NT2/D1 (cell line): ENCODE measurements at regions not wholly inside any gene's neighbourhood (a gene's known extent, or its start where the extent isn't known, plus 50 kb on each side); places are given as distances from the start of the nearest gene placed in this dataset.

Experiments
- DNase-seq: peaks from one replicate; pipeline ENCODE4 v3.0.0-alpha.2; 2011; ENCODE audit warnings: low read depth, low spot score
- H3K27me3 ChIP-seq: 2 replicates; pipeline ENCODE4 v1.6.0; 2011; ENCODE audit warnings: mild to moderate bottlenecking; ENCODE audit not compliant: insufficient read length, insufficient read depth
- H3K36me3 ChIP-seq: 2 replicates; pipeline ENCODE4 v1.6.1; 2011; ENCODE audit warnings: mild to moderate bottlenecking, low read length, mixed read lengths; ENCODE audit not compliant: insufficient read depth, insufficient read length
- H3K4me1 ChIP-seq: 2 replicates; pipeline ENCODE4 v1.5.1; 2011; ENCODE audit not compliant: insufficient read depth, insufficient read length
- H3K4me3 ChIP-seq: 2 replicates; pipeline ENCODE4 v1.5.1; 2011; ENCODE audit warnings: low read depth; ENCODE audit not compliant: insufficient read length
- H3K9ac ChIP-seq: 2 replicates; pipeline ENCODE4 v1.6.0; 2011; ENCODE audit warnings: low read depth; ENCODE audit not compliant: insufficient read length
- H3K9me3 ChIP-seq: 2 replicates; pipeline ENCODE4 v1.5.1; 2011; ENCODE audit warnings: mild to moderate bottlenecking, low read length; ENCODE audit not compliant: insufficient read depth
- SUZ12 ChIP-seq: IDR thresholded peaks from 2 replicates; pipeline ENCODE4 v1.6.1; 2011; ENCODE audit not compliant: insufficient read length, insufficient read depth; ENCODE audit errors: extremely low read depth
- YY1 ChIP-seq: IDR thresholded peaks from 2 replicates; pipeline ENCODE4 v1.6.1; 2011; ENCODE audit not compliant: insufficient read length, insufficient read depth
- ZNF274 ChIP-seq: IDR thresholded peaks from 2 replicates; pipeline ENCODE4 v1.6.1; 2011; ENCODE audit warnings: mild to moderate bottlenecking, low read depth, low read length

- Histone ChIP-seq H3K36me3 (no peaks in the 10 kb centered on the region), H3K9ac (no peak overlapping the region), H3K9me3 (no peaks in the 10 kb centered on the region), H3K4me3 (no peak overlapping the region), H3K27me3 (no peaks in the 10 kb centered on the region), H3K4me1 (no peaks in the 10 kb centered on the region)
- TF ChIP-seq YY1, result no peak
- TF ChIP-seq SUZ12, result no peak
- TF ChIP-seq ZNF274, result no peak
- DNase-seq, result no peak
Measured at GRCh38 chr3:76889911-76890310, 150.0 kb upstream of the ROBO2 start.

DNA sequence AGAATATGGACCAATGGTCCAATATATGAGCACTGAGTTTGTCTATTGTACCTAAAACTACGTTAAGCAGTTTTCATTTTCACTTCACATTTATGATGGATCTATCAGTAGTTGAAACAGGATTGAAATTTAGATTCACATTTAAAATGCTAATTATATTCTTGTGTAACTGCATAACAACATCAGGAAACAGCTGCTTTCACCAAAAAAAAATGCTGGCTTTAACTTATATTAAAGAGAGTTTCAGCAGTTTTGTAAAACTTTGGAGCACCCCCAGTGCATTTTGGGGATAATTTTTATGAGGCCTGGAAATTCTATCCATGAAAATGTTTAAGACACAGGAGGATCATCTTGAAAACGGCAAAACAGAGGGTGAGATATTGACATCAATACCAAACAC lies 142.8 kb upstream of the ROBO2 start:
- H3K36me3 ChIP-seq, result no peaks in the 10 kb centered on the region
- H3K9me3 ChIP-seq, result no peaks in the 10 kb centered on the region
- no peaks in the 10 kb centered on the region for H3K27me3 ChIP-seq
- H3K9ac ChIP-seq, result no peak overlapping the region
- H3K4me3 ChIP-seq, result no peak overlapping the region
- TF ChIP-seq SUZ12, result no peak
- no peaks in the 10 kb centered on the region for H3K4me1 ChIP-seq
- no peak for DNase-seq

DNA sequence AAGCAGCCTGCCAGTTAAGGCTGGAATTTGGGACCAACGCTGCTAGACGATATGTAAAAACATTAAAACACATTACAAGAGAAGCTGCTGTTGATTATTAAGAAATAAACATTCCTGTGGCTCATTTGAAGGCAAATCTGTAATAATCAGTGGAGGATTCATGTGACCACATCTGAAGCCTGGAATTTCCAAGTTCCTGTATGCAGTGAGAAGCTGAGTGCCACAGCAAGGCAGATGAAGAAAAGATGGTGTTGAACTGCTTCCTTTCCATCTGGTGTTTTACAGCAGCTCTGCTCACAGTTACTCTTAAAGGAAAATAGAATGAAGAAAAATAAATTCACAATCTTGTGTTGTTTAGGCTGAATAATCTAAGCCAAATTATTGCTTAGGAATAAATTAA lies 139.3 kb upstream of the ROBO2 start:
- H3K27me3 ChIP-seq, result no peaks in the 10 kb centered on the region
- no peak overlapping the region for H3K9ac ChIP-seq
- H3K36me3 ChIP-seq, result no peaks in the 10 kb centered on the region
- H3K9me3 ChIP-seq, result peaks cover 7% of the 10 kb centered on the region; the same call in 1 of the 2 replicates
- no peak for DNase-seq
- H3K4me3 ChIP-seq, result no peak overlapping the region
- no peak for TF ChIP-seq YY1
- TF ChIP-seq ZNF274, result no peak
- TF ChIP-seq SUZ12, result no peak
- H3K4me1 ChIP-seq, result no peaks in the 10 kb centered on the region

GRCh38 chr3:76908156-76908555 lies 131.7 kb upstream of the ROBO2 start:
- H3K36me3 ChIP-seq, result no peaks in the 10 kb centered on the region
- no peak overlapping the region for H3K4me3 ChIP-seq
- DNase-seq, result no peak
- no peaks in the 10 kb centered on the region for H3K4me1 ChIP-seq
- peaks cover 7% of the 10 kb centered on the region; the same call in 1 of the 2 replicates for H3K9me3 ChIP-seq
- no peak for TF ChIP-seq ZNF274
- TF ChIP-seq YY1, result no peak
- TF ChIP-seq SUZ12, result no peak
- no peaks in the 10 kb centered on the region for H3K27me3 ChIP-seq
- no peak overlapping the region for H3K9ac ChIP-seq

- Histone ChIP-seq H3K4me3 (no peak overlapping the region), H3K27me3 (no peaks in the 10 kb centered on the region), H3K4me1 (no peaks in the 10 kb centered on the region), H3K9me3 (no peaks in the 10 kb centered on the region), H3K36me3 (no peaks in the 10 kb centered on the region), H3K9ac (no peak overlapping the region)
- no peak for DNase-seq
- TF ChIP-seq SUZ12 (no peak), ZNF274 (no peak), YY1 (no peak)
Measured at GRCh38 chr3:76912841-76913383, 127.0 kb upstream of the ROBO2 start.

DNA sequence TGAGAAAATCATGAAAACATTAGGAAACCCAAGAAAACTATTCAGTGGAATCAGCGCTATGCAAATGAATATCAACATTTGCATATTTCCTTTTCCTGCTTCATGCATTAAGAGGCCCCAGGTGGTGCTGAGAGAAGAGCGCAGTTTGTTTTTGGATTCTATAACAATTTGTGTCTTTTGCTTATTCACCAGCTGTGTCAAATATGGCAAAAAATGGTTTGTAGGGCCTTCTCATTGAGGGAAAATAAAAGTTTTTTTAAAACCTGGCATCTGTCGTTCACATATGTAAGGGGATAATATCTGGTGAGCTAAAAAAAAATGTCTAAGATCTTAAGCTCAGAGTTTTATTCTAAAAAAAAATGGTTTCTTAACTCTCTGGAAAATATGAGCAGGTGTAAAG lies 122.5 kb upstream of the ROBO2 start:
- no peak overlapping the region for H3K4me3 ChIP-seq
- no peak overlapping the region for H3K9ac ChIP-seq
- no peaks in the 10 kb centered on the region for H3K27me3 ChIP-seq
- TF ChIP-seq SUZ12, result no peak
- no peak for TF ChIP-seq YY1
- TF ChIP-seq ZNF274, result no peak
- no peaks in the 10 kb centered on the region for H3K4me1 ChIP-seq
- no peaks in the 10 kb centered on the region for H3K36me3 ChIP-seq
- DNase-seq, result no peak
- no peaks in the 10 kb centered on the region for H3K9me3 ChIP-seq

- Histone ChIP-seq H3K36me3 (no peaks in the 10 kb centered on the region), H3K9ac (no peak overlapping the region), H3K9me3 (no peaks in the 10 kb centered on the region), H3K4me3 (no peak overlapping the region), H3K4me1 (no peaks in the 10 kb centered on the region), H3K27me3 (no peaks in the 10 kb centered on the region)
- no peak for DNase-seq
- TF ChIP-seq ZNF274, result no peak
- no peak for TF ChIP-seq YY1
- no peak for TF ChIP-seq SUZ12
Measured at GRCh38 chr3:76920511-76920910, 119.4 kb upstream of the ROBO2 start.
